ENCODE measurements at regions not wholly inside any gene's neighbourhood (a gene's known extent, or its start where the extent isn't known, plus 50 kb on each side); places are given as distances from the start of the nearest gene placed in this dataset.

DNA sequence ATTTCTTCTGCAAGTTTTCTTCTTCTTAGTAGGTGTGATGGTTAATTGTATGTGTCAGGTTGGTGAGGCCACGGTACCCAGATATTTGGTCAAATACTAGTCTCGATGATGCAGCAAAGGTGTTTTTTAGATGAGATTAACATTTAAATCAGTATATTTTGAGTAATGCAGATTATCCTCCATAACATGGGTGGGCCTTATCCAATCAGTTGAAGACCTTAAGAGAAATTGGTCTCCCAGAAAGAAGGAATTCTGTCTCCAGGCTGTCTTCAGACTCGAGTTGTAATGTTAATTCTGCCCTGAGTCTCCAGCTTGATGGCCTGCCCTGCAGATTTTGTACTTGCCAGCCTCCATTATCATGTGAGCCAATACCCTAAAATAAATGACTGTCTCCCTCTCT lies 122.5 kb upstream of the TSPAN5 start:
- DNase-seq, result no peak
- H3K27ac Mint-ChIP-seq, result no peak overlapping the region
- no peak overlapping the region for H3K4me3 Mint-ChIP-seq
- no peaks in the 10 kb centered on the region for H3K36me3 Mint-ChIP-seq (ENCODE audit: low read depth)
- H3K27me3 Mint-ChIP-seq (ENCODE audit: insufficient read depth), result peaks cover 19% of the 10 kb centered on the region; the same call in 1 of the 2 replicates
- H3K9me3 Mint-ChIP-seq, result no peaks in the 10 kb centered on the region
- TF ChIP-seq, protein P1, sequence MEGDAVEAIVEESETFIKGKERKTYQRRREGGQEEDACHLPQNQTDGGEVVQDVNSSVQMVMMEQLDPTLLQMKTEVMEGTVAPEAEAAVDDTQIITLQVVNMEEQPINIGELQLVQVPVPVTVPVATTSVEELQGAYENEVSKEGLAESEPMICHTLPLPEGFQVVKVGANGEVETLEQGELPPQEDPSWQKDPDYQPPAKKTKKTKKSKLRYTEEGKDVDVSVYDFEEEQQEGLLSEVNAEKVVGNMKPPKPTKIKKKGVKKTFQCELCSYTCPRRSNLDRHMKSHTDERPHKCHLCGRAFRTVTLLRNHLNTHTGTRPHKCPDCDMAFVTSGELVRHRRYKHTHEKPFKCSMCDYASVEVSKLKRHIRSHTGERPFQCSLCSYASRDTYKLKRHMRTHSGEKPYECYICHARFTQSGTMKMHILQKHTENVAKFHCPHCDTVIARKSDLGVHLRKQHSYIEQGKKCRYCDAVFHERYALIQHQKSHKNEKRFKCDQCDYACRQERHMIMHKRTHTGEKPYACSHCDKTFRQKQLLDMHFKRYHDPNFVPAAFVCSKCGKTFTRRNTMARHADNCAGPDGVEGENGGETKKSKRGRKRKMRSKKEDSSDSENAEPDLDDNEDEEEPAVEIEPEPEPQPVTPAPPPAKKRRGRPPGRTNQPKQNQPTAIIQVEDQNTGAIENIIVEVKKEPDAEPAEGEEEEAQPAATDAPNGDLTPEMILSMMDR (IDR thresholded peaks at IDR 0.05), result no peak
- peaks cover 30% of the 10 kb centered on the region for H3K4me1 Mint-ChIP-seq (ENCODE audit: low read depth)

DNA sequence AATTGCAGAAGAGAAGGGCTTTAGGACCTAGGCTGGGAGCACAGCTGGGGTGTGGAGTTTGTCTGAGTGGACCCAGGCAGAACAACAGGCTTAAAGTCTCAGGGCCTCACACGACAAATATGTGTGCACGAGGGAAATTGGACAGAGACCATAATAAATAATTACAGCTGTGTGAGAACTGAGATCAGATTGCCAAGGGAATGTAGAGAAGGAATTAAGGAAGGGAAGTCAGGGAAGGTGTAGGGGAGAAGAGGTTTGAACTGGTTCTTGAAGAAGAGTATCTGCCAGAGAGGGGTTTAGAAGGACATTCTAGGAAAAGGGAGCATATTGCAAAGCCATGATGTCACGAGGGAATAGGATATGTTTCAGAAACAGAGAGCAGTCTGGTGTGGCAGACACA lies 120.7 kb upstream of the TSPAN5 start:
- H3K27ac Mint-ChIP-seq, result no peak overlapping the region
- H3K4me1 Mint-ChIP-seq (ENCODE audit: low read depth), result peaks cover 30% of the 10 kb centered on the region
- peaks cover 17% of the 10 kb centered on the region; the same call in 1 of the 2 replicates for H3K27me3 Mint-ChIP-seq (ENCODE audit: insufficient read depth)
- no peak for DNase-seq
- no peaks in the 10 kb centered on the region for H3K36me3 Mint-ChIP-seq (ENCODE audit: low read depth)
- TF ChIP-seq, protein P1 (IDR thresholded peaks at IDR 0.05), result no peak
- no peak overlapping the region for H3K4me3 Mint-ChIP-seq
- H3K9me3 Mint-ChIP-seq, result no peaks in the 10 kb centered on the region

DNA sequence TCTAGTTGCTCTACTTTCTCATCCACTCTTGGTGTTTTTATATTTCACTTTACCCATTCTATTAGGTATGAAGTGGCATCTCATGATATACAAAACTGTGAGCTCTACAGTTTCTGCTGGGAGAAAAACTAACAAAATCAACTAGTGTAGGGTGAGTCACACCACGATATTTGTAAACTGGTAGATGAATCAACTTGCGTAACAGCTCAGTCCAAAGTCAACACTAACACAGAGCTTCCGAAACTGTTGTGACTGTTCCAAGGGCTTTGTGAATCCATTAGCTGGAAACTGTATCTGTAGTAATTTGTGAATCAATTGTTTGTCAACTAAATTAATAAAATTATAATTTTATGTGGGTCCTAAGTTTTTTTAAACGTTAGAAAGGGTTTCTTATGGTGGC lies 119.8 kb upstream of the TSPAN5 start:
- Mint-ChIP-seq H3K27ac (no peak overlapping the region), H3K27me3 (ENCODE audit: insufficient read depth) (peaks cover 13% of the 10 kb centered on the region), H3K36me3 (ENCODE audit: low read depth) (no peaks in the 10 kb centered on the region), H3K4me1 (ENCODE audit: low read depth) (peaks cover 30% of the 10 kb centered on the region), H3K4me3 (no peak overlapping the region), H3K9me3 (no peaks in the 10 kb centered on the region)
- peak; percentile 81 for DNase-seq
- TF ChIP-seq, protein P1 (IDR thresholded peaks at IDR 0.05), result no peak

DNA sequence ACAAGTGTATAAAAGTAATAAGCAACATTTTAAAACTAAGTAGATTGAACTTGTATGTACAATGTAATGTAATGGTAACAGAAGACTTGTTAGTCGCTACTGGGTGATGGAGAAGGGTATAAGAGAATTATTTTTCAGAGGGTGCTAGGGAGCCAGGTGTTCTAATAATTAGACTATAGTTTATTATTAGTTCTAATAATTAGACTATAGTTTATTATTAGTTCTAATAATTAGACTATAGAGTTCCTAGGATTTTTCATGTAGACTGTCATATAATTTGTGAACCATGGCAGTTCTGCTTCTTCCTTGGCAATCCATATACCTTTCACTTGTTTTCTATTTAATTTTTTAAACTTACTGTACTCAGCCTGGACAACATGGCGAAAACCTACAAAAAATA lies 117.3 kb upstream of the TSPAN5 start:
- Mint-ChIP-seq H3K27me3 (ENCODE audit: insufficient read depth) (peaks cover 17% of the 10 kb centered on the region), H3K36me3 (ENCODE audit: low read depth) (no peaks in the 10 kb centered on the region), H3K4me3 (no peak overlapping the region), H3K9me3 (no peaks in the 10 kb centered on the region), H3K4me1 (ENCODE audit: low read depth) (peaks cover 30% of the 10 kb centered on the region), H3K27ac (no peak overlapping the region)
- TF ChIP-seq, protein P1 (IDR thresholded peaks at IDR 0.05), result no peak
- DNase-seq, result no peak

DNA sequence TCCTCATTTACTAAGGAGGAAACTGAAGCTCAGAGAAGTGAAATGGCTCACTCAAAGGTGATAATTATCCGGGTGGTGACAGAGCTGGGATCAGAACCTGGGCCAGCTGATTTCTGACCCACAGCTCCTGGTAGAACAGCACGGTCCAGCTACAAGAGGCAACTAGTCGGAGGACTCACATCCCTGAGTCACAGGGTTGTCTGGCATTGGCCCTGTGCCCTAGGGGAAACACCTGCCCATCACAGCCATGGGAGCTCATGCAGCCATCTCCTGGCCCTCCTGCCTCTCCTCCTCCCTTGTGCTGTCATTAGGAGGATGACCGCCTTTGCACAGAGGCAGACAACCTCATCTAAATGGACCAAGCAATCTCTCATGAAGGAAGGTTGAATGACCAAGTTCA lies 115.2 kb upstream of the TSPAN5 start:
- H3K4me1 Mint-ChIP-seq (ENCODE audit: low read depth), result peaks cover 12% of the 10 kb centered on the region
- H3K9me3 Mint-ChIP-seq, result no peaks in the 10 kb centered on the region
- TF ChIP-seq, protein P1 (IDR thresholded peaks at IDR 0.05), result no peak
- no peak for DNase-seq
- peaks cover 7% of the 10 kb centered on the region; the same call in 1 of the 2 replicates for H3K36me3 Mint-ChIP-seq (ENCODE audit: low read depth)
- H3K4me3 Mint-ChIP-seq, result no peak overlapping the region
- H3K27me3 Mint-ChIP-seq (ENCODE audit: insufficient read depth), result peaks cover 18% of the 10 kb centered on the region
- no peak overlapping the region for H3K27ac Mint-ChIP-seq

Data from HFFc6 (cell line).